Limb (tissue), 2 donors: ENCODE measurements at regions not wholly inside any gene's neighbourhood (a gene's known extent, or its start where the extent isn't known, plus 50 kb on each side); places are given as distances from the start of the nearest gene placed in this dataset.

ENCODE experiments used
- DNase-seq, 2 donors: peaks; one replicate each; pipeline ENCODE4 v3.0.0-alpha.2; 2016; ENCODE audit errors: extremely low spot score in 2 of 2

DNA sequence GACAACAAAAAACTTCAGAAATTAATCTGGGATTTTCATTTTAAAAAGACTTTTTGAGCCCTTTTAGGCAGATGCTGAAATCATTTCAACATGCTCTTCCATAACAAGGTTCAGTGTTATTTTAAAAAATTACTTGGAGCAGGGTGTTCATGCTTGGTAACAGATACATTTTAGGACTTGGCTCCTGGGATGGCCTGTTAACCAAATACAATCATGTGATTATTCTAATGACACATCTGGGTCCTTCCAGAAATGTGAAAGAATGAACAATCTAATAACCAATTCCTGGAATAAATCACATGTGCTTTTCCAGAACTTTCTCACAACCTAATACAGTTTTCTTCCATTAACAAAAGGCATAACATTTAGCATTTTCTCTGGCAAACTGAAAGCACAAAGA, 379.8 kb upstream of the RUNX1 start:
- peak in 1 of 2 donors; percentile 24 for DNase-seq

DNA sequence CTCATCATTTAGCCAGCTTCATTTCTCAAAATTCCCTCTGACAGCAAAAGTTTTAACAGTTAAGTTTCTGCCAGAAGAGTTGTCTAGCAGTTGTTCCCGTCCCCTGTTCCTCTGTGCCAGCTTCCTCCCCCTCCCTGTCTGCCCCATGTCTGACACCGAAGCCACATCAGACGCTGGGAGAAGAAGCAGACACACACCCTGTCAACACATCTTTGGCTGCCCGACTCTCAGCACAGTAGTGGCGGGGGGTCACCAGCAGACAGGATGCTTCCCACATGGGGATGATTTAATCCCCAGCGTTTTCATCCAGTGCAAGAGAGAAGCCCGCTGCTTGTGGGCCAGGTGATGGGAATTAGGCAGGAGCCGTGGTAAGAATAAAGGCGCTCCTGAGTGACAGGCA, 379.4 kb upstream of the RUNX1 start:
- peak in 1 of 2 donors; percentile 18 for DNase-seq

DNA sequence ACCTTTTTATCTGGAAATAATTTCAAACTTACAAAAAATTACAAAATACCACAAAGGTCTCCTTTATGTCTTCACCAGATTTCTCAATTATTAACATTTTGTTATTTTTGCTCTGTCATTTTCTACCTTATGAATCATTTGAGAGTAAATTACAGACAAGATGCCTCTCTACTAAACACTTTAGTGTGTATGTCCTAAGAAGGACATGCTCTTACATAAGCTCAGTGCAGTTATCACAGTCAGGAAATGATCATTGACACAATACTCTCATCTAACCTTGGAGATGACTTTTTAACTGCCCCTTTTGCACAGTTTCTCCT, 378.9 kb upstream of the RUNX1 start:
- no peak for DNase-seq

DNA sequence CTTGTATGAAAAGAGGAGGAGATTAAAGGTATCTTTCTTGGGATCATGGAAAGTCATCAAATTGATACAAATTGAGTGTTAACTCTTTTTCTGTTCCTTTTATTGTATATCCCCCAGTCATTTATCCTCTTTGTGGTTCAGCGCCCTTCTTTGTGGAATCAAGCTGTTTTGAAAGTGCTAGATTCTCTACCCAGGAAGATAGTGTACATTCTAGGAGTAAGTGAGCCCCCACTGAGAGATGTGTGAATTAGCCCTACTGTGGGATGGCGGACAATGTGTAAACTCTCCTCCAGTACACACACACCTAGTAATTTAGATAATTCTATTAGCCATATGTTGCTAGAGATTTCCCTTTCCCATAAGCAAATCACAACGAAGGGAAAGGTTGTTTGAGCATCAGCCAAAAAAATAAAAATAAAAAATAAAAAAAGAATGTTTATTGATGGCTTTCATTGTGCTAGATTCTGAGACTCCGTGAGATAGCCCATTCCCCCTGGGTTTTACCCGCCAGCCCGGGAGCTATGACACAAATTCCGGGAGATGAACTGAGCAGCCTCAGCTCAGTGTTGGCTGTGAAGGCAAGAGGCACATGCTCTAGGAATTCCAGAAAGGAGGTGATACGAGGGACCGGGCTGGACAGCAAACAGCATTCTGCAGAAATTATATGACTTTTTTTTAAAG, 378.4 kb upstream of the RUNX1 start:
- no peak for DNase-seq

DNA sequence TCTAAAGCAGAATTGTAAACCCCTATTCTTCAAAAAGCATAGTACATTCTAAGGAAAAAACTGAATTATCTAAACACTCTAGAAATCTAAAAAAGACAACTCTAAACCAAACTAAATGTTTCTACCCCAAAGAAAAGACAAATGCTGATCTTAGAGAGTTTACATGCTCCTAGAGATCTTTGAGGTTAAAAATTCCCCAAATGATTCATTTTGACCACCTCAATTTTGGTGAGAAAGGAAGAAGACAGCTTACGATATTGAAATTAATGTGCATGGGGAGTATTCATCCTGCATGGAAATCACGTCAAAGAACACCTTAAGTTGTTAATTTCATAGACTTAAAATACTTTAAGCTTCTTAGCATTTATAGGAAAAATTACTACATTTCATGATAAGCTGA, 377.8 kb upstream of the RUNX1 start:
- no peak for DNase-seq

DNA sequence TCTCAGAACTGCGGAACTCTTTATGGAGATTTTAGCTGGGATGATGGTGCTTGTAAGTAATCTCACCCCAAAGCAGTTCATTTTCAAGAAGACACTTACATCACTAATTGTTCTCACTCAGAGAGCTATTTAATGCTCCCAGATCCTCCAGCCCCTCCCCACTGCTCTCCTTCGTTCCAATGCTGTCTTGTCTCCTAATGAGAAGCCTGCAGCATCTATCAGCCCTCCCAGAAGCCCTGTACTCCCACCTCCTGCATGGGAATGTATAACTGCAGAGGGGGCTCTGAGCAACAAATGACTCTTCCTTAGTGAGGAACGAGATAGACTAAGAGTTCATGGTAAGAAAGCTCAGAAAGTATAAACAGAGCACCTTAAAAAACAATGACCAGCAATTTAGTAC, 377.4 kb upstream of the RUNX1 start:
- DNase-seq = no peak

DNA sequence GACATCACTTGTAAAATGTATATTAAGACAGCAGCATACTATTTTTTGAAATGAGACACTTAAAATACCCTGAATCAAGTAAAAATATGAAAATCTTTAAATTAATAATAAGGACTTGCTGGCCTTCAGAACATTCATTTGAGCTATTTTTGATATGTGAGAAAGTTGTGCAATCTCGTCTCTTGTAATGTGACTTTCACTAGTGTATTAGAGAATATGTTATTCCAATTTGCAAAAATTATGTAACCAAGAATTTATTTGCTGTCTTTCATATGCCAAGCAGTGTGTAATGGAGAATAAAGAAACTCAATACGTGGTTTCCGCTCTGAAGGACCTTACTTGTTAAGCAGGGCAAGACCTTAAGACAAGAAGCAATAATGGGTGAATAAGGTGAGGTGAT, 375.0 kb upstream of the RUNX1 start:
- no peak for DNase-seq

DNA sequence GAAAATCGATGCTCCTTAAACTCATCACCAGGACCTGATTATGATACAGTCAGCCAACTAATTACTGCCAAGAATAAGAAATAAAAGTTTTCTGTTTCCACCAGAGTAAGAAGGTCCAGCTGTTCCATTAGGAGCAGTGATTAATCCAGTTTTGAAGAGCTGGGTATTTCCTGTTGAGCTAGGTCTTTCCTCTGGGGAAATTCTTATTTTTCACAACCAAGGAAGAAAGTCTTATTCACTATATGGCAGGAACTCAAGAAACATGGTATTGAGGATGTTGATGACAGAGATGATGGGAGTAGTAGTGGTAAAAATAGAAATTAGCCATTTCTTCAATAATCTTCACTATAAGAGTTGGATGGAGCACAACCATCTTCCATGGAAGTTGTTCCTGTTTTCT, 374.6 kb upstream of the RUNX1 start:
- DNase-seq = no peak

DNA sequence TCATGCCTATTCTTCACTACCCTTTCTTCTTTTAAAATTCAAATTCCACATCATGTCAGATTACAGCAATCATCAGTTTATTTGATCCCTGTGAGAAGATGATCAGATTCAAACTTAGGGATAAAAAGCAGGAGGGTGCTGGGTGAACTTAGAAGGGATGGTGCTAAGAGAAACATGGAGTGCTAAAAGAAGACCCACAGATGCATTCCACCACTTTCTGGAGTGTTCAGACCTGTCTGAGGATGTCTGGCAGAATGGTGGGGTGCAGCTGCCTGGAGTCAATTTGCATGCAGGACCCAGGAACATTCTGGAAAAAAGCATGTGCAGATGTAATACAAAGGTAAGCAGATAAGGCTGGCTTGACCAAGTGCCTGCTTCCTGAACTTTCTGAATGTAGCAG, 372.9 kb upstream of the RUNX1 start:
- DNase-seq = no peak

DNA sequence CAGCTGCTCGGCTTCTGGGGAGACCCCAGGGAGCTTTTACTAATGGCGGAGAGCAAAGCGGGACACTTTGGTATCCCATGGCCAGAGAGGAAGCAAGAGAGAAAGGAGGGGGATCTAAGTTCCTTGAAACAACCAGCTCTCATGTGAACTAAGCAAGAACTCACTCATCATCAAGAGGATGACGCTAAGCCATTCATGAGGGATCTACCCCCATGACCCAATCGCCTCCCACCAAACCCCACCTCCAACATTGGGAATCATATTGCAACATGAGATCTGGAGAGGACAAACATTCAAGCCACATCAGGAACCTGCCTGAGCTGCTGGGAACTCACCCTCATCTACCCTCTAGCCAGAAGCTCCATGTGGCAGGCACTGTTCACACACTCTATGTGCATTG, 372.1 kb upstream of the RUNX1 start:
- DNase-seq = no peak

DNA sequence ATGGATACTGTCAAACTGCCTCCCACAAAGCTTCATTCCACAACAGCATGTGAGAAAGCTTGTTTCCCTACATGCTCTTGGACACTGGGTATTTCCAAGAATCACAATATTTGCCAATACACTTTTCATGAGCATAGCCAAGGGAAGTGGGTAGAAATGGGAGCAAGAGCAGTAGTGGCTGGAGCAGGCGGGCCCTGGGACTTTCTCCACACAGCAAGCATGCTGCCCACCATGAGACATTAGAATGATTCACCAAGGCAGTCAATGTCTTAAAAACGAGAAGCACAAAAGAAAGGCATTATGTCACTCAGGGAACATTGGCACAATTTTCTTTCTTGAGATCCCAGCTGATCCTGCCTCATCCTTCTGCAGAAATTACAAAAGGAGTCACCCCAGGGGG, 371.6 kb upstream of the RUNX1 start:
- DNase-seq = no peak

DNA sequence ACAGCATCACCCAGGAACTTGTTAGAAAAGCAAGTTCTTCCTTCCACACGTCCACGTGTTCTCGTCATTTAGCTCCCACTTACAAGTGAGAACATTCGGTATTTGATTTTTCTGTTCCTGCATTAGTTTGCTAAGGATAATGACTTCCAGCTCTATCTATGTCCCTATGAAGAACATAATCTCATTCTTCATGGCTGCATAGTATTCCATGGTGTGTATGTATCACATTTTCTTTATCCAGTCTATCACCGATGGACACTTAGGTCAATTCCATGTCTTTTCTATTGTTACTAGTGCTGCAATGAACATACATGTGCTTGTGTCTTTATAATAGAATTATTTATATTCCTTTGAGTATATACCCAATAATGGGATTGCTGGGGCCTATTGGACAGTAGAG, 368.7 kb upstream of the RUNX1 start:
- no peak for DNase-seq

DNA sequence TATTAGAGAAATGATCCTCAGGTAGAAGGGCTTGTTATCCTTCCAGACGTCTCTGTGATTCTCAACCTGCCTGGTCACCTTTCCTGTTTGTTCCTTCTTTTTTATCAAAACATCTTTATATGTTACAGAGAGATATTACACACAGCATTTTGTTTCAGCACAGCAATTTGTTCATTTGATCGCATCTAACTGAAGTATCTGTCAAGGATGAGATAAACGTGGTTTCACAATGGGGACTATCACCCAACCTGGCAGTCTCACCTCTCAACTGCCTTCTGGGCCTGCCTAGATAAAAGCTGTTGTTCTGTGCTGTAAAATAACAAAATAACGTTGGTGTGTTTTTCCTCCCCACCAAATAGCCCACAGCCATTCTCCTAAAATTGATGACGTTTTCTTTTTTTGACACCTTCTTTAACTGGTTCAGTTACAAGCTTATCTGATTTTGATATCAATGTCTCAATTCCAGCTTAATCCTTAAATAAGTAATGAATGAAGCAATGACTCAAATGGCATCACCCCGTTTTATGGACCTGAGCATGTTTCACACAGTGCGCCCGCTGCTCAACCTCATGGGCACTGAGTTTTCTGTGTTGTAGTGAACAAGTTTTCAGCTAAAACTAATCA, 367.9 kb upstream of the RUNX1 start:
- no peak for DNase-seq

DNA sequence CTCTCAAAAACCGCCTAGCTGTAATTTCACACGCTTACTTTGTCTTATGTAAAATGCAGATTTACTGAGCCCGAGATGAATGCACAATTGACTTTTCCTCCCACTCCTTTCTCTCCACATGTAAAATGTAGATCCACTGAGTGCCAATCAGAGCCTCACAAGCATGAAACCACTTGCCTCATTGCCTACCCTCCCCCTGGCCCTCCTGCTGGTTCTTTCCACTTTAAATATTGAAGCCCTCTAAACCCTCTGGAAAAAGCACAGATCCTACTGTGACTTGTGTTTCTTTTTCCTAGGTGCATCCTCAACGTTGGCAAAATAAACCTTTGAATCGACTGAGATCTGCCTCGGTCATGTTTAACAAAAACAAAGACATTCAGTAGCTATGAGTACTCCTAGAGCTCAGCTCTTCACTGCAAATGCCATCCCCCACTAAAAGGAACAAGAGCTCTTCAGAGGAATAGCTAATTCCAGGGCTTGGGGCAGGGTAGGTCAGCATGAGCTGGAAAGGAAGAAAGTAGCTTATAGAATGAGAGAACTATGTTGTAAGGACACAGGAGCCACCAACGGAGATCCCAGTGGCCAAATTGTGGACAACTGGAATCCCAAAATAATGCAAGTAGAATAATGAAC, 365.5 kb upstream of the RUNX1 start:
- no peak for DNase-seq

DNA sequence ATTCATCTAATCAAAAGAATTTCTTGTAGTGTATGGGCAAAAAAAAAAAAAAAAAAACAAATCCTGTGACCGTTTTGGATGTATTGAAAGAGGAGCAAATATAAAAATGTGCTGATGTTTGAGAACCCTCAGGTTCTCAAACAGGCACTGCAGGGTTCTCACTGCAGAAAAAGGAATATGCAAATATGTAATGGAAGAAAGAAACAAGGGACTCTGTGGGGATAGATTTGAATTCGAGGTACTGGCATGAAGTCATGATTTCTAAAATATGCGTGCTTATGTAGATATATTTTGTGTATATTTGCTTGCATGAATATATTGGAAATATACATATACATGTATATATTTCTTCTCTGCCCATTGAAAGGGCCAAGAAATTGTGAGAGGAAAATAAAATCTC, 365.0 kb upstream of the RUNX1 start:
- no peak for DNase-seq

DNA sequence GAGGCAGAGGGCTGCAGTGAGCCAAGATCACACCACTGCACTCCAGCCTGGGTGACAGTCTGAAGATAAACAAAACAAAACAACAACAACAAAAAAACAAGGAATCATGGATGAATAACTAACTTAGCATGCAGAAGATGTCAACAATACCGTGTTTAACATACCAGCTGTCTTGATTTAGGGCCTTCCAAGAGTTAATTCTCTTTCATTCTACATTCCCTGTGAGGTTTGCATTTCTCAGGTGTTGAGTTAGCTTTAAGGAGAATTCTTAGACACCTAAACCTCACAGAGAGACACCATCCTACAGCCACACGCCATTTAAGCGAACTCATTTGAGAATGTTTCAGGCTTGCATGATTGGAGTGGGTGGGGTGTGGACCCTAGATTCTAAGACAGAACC, 363.1 kb upstream of the RUNX1 start:
- DNase-seq = no peak

DNA sequence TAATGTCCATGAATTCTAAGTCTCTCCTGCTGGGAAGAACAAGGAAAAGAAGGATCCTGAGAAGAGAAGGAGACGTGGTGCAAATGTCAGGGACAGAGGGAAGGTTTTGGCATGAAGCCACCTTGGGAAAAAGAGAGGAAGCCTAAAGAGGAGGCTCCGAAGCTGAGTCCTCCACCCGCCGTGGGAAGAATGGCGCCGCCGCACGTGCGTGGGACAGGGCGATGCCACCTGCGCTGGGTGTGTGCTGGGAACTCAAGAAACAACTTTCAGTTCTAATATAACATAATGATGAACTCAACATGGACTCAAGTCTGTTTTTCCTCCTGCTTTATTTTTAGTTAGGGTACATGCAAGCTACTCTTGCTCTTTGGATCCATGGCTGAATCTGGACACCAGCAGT, 362.3 kb upstream of the RUNX1 start:
- no peak for DNase-seq

DNA sequence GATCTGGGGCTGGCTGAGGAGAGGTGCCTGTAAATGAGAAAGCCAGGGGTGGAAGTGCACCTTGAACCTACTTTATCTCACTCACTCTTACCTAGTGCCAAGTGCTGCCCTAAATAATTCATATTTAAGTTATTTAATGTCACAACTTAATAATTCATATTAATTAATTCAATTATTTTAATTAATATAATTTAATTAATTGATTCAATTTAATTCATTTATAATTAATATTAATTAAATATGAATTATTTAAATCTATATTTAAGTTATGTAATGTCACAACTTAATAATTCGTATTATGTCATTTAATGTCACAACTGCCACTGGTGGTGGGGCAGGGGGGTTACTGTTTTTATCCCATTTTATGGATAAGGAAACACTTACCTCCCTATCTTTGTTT, 361.6 kb upstream of the RUNX1 start:
- no peak for DNase-seq

DNA sequence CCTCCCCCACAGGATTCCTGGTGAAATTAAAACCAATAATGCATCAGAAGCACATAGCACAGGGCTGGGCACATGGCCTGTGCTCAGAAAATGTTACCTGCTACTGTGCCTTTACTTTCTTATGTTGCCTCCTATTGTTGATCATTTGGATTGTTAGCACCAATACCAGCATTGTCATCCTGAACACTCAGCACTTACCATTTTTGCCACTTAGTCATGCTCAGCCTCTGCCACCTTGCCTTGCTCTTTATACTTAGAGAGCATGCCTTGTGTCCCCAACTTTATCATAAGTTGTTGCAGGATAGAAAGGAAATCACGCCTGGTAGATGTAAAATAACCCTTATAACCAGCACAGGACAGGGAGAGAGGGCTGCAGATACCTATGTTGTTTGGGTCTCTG, 361.0 kb upstream of the RUNX1 start:
- DNase-seq = no peak

DNA sequence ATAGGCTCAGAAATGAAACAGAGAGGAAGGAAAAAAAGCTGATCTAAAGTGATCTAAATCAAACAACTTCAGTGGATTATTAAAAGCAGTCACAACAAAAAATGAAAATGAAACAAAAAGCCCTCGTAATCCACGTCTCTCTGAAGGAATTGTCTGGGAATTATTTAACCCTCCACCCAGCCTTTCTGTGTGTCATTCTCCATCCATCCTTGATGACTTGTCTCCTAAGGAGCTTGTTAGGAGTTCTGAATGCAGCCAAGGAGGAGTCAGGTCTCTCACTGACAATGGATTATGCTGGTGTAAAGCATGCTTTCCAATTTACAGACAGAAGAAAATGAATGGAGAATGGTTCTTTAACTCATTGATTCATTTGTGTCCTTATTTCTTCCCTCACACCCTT, 359.3 kb upstream of the RUNX1 start:
- no peak for DNase-seq

DNA sequence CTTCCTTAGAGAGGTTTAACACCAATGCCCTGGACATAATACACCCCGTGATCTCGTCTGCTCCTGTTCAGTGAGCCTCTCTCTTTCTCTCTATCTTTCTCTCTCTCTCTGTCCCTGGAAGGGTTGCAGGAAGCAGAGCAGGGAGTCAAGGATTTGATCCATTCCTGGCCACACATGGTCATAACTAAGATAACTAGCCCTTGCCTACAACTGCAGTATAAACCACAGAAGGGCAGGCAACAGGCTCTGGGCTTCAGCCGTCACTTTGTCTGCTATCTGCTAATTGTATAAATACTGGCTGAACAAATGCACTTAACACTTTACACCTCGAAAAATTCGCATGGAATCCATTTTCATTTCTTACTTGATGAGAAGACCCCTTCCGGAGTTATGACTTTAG, 357.5 kb upstream of the RUNX1 start:
- no peak for DNase-seq

DNA sequence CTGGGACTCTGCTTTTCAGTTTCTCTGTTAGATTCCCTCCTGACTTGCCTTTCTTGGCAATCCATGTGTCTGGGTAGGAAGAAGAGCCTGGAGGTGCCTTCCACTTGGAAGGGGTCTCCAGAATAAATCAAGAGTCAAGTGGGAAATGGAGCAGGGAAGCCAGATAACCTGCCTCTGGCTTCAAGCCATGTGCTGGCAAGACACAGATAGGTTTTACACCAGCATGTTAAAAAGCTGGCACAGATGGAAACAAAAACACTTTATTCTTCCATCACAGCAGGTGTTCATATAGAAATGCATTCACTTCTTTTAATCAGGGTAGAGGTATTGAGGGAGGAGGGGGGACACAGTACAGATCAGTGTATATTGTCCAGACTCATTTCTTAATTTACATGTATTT, 356.9 kb upstream of the RUNX1 start:
- DNase-seq = no peak

DNA sequence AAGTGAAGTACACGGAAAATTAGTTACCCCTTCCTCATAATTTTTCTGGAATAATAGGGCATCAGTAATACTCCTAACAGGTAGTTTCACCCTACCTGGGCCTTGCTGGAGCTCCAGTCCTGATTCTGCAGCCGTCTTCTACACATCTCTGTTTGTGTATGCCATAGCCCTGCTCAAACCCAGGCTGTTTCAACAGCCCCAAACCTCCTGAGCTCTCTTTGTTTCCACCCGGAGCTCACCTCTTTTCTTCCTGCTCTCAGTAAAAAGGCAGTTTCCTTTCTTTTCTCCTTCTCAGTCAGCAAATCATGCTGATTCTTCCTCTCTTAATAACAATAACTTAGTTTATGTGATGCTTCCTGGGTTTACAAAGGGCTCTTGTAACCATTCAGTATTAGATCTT, 355.1 kb upstream of the RUNX1 start:
- no peak for DNase-seq
